Activated CD4-positive, CD25-positive, alpha-beta regulatory T cell (primary cell): ENCODE measurements at regions not wholly inside any gene's neighbourhood (a gene's known extent, or its start where the extent isn't known, plus 50 kb on each side); places are given as distances from the start of the nearest gene placed in this dataset.

Experiments
- DNase-seq, 4 experiments: peaks; one replicate each; lab custom pipeline; 2025; lab: John Stamatoyannopoulos, UW

DNA sequence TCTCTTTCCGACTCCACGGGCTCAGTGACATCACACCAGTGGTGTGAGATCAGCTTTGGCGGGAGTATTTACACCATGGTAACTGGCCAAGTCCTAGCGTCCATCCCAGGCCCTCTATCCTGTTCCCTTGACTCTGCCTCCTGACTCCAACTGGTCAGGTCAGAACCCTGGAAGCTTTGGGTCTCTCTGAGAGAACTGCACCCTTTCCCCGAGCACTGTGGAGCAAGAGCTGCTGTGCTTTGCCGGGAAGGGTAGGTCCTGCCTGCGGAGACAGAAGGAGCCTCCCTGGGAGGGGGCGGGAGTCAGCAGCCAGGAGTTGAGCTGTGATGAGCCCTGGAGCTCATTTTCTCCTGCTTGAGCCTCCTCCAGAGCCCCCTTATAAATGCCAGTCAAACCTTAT, 212.1 kb upstream of the TNRC6C start:
- no peak for DNase-seq

DNA sequence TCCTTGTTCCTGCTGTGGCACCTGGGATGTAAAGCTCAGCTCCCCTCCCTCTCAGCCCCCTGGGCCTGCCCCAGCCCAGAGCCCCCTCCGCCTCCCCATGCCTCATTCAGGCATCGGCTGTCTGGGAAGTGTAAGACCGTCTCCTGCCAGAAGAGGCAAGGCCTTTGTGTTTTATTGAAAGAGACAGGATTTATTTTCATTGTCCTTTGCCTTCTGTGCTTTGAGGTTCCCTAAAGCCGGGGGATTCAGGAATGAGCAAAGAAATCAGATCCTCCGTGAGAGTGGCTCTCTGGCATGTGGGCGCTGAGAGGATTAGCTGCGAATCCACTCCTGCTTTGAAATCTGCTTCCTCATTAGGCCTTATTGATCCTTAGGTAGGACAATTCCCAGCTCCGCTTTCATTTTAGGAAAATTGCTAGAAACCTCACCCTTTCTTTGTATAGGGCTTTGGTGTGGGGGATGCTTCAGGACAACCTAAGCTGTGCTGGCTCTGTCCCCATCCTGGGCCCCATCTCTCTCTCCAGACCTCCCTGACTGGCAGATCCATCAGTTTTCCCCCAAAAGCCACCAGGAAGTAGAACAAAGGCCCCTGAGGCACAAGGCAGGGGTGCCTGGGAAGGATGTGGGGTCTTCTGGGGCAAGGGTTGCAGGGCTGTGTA, 211.5 kb upstream of the TNRC6C start:
- no peak for DNase-seq

DNA sequence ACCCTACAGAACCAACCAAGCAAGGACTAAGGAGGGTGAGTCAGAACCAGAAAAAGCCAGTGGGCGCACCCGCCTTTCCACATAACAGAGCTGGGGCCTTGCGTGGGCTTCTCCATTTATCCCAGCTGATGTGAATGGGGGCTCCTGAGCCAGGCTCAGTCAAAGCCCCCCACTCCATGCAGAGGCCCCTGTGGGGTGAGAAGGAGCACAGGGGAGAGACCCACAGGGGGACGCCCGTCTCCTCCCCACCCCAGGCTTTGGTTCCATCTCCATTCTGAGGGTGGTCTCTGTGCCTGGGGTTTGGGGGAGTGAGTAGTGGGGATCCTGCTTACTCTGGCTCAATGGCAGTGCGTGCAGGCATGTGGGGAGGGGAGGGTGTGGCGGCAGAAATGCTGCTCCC, 210.1 kb upstream of the TNRC6C start:
- no peak for DNase-seq

DNA sequence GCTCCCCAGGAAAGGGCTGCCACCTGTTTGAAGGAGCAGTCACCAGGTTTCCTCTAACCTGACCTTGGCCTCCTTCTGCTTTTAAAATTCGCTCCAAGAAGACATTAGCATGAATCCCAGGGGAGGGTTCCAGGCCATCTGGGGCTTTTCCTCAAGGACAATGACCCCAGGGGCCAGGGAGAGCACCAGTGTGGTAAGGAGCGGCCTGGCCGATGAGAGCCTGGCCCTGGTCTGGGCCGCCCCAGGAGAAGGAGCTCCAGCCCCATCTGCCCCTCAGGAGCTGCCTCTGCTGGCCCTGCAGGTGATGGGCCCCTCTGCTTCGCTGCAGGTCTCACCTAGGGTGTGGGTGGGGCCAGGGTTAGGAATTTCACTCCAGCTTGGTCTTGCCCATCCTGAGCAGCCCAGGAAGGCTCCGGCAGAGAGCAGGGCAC, 209.2 kb upstream of the TNRC6C start:
- DNase-seq = no peak

DNA sequence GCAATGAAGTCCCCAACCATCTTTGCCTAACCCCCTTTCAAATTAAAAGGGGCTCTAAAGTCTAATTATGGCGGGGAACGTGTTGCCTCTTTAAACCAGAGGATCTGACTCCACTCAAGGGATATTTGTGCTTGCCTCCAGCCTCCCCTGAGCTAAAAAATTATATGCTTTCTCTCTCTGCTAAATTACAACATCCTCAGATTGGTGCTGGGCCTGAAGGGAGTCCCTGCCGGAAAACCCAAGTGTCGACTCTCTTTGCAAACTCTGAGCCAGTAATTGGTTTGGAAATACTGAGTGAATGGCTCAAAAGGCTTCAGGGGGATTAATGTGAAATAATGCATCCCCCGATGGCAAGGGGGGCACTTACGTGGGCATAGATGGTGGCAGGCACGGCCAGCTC, 208.5 kb upstream of the TNRC6C start:
- DNase-seq = no peak

DNA sequence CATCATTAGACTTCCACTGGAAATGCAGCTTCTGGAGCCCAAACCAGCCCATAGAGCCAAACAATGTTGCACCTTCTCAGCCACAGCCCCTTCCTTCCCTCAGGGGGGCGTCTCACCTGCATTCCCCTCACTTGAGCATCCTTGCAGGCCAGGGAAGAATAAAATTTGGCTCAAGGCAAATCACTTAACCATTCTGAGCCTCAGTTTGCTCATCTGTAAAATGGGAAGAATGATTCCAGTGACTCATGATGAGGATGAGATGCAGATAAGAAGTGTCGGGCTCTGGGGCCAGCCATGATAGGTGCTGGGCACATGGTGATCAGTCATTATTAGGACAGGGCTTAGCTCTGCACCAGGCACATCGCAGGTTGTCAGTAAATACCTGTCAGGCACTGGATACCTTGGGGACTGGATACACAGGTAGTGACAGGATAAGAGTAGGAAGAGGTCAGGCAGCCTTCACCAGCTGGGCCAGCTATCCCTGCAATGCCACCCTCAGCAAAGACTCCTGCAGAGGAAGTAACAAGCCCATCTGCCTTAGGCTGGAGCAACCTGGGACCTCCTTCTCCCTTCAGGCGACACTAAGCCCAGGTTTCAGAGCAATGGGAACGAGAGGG, 208.0 kb upstream of the TNRC6C start:
- no peak for DNase-seq

DNA sequence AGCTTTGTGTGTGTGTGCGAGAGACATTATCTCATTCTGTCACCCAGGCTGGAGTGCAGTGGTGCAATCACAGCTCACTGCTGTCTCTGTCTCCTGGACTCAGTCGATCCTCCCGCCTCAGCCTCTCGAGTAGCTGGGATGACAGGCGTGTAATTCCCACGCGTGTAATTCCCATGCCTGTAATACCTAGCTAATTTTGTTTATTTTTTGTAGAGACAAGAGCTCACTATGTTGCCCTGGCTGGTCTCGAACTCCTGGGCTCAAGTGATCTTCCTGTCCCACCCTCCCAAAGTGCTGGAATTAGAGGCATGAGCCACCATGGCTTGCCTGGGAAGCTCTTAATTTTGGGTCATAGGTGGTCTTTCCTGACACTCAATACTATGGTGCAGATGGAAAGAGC, 205.3 kb upstream of the TNRC6C start:
- no peak for DNase-seq

DNA sequence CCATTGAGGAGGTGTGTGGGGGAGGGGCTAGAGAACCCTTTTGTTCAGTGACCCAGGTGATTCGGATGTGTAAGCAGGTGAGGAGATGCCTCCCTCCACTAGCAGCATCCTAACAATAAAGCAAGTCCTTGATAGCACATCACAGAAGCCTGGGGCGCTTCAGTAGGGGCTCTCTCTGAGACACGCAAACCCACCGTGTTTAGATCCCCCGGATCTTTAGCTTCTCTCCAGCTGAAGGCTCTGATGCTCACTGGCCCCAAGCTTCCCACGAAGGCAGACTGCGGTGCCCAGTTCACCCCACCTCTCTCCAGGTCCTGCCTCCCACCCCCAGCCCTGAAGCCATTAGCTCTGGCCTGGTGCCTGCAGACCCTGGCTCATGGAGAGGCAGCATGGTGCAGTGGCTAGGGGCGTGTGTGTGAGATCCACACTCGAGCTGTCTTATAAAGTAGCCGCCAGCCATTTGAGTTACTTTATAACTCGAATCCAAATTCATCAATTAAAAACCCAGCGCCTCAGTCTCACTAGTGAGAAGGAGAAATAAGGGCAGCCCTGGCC, 204.7 kb upstream of the TNRC6C start:
- no peak for DNase-seq

DNA sequence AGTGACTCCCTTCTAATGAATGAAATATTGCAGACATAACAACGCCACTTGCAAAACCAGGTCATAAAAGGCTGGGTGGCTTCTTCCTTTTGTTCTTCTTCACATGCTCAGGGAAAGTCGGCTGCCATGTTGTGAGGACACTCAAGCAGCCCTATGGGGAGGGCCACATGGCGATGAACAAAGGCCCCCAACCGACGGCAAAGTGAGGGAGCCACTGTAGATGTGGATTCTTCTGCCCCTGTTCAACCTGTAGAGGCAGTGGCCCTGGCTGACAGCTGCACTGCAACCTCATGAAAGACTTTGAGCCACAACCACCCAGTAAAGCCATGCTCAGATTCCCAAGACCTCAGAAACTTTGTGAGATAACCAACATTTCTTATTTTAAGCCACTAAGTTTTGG, 203.5 kb upstream of the TNRC6C start:
- no peak for DNase-seq

DNA sequence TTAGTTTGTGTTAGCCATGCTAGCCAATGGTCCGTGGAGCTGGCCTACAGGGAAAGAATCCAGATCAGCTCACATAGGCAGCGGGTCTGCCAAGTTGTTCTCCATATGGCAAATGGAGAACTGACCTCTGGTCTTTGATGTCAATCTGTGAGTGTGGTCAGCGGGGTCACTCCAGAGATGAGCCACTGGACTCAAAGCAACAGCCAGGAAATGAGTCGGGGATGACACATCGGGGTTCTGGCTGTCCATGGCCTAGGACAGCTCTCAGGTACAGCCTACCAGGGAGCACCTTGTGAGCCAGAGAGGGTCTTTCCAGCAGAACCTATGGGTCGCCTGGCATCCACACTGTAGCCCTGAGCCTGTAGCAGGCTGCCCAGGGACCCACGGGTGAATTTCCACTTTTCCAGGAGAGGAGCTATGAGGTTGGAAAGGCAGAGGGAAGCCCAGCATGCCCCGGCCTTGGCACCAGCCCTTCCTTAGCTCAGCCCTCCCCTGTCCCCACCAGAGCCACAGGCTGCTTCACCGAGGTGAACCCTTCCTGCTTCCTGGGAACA, 203.0 kb upstream of the TNRC6C start:
- DNase-seq = no peak

DNA sequence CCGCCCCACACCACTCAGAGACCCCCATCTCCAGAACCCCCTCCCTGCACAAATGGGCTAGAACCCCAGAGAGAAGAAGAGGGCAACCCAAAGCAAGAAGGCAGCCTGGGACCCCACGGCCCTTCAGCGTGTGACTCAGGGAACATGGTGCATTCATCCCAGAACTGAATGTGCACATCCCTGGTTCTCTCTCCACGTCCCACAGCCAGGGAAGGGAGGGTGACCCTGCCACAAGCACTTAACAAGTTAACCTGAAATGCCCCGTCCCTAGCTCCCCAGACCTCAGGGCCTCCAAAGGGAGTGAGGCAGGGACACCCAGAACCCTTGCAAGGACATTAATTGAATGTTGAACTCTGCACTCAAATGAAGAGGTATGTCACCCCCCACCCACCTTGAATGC, 202.5 kb upstream of the TNRC6C start:
- no peak for DNase-seq

DNA sequence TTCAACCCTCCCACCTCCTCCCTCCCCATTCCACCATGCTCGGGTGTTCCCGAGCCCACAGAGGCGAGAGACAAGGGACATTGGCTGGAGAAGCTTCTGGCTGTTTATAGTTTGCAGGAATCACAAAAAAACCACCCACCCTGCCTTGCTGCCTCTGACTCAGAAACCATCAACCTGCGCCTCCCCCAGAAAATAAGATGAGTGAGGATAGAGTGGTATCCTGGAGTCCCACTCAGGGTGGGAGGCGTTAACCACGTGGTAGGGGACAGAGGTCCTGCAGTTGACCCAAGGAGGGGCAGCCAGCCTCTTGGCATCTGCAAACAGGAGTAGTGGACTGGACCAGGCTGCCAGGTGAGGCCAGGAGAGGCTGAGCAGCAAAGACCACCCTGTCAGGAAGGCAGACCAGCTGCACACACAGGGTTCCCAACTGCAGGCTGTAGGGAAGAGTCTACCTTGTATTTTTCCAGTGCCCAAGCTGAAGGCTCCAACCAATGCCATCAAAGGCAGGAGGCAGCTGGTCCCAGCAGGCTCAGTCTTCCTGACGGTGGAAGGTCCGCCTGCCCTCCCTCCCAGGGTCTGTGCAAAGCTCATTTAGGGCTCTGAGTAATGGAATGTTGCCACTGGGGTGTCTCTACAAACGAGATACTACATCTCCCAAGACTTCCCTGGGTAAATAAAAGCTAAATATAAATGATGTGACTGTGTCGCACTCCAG, 201.5 kb upstream of the TNRC6C start:
- no peak for DNase-seq

DNA sequence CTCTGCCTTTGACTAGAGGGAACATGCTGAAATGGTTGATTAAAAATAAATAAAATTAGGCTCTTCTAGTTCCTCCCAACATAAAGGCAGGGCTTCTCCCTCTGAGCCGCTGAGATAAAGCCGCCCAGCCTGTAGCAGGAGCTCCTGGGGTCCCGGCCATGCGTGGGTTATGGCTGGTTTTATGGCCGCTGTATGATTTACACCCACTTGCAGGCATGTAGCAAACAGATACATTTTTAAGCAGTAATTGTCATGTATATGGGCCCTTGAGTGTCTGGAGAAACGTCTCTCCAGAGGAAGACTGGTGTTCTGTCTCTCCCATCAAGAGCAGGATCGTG, 201.0 kb upstream of the TNRC6C start:
- no peak for DNase-seq

DNA sequence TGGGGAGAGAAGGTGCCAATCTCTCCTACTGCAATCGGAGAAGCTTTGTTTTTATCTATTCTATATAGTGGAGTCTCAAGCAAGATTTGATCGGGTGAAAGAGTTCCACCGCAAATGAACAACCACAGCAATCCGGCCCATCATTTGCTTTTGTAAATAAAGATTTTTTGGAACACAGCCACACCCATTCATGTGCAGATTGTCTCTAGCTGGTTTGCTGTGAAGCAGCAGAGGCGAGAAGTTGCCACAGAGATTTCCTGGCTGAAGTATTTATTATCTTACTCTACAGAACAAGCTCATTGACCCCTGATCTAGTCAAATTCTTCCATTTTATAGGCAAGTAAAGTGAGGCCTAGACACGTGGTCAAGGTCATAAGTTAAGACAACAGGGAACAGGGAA, 195.5 kb upstream of the TNRC6C start:
- DNase-seq = no peak

DNA sequence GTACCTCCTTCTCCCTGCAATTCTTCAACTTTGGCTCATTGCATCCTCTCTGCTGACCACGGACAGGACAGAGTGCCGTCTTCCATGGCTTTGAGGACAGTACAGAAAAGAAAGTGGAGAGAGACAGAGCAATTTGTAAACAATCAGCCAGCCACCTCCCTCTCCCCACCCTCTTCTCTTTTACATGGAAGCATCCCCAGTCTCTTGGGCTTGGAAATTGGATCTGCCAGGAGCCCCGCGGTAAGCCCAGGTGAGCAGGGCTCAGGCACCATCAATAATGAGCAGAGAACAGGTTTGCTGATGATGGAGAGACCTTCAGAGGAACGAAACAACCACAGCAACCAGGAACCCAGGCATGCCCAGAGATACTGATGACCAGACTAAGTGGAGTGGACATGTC, 194.9 kb upstream of the TNRC6C start:
- no peak for DNase-seq

DNA sequence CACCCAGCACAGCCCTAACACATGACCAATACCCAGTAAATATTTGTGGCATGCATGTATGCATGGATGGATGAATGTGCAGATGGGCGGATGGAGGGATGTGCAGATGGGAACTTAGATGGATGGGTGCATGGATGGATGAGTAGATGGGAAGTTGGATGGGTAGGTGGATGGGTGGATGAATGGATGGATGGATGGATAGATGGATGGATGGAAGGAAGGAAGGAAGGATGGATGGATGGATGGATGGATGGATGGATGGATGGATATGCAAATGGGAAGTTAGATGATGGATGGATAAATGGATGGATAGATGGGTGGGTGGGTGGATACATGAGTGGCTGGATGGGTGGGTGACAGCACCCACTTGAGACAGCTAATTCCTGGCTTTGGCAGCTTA, 193.2 kb upstream of the TNRC6C start:
- DNase-seq = no peak

DNA sequence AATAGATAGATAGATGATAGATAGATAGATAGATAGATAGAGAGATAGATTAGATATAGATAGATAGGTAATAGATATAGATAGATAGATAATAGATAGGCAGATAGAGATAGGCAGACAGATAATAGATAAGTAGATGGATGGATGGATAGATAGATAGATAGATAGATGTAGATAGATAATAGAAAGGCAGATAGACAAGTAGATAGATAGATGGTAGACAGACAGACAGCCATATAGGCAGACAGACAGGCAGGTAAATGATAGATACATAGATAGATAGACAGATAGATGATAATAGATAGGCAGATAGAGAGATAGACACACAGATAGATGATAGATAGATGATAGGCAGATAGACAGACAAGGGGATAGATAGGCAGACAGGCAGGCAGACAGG, 191.4 kb upstream of the TNRC6C start:
- DNase-seq = no peak

DNA sequence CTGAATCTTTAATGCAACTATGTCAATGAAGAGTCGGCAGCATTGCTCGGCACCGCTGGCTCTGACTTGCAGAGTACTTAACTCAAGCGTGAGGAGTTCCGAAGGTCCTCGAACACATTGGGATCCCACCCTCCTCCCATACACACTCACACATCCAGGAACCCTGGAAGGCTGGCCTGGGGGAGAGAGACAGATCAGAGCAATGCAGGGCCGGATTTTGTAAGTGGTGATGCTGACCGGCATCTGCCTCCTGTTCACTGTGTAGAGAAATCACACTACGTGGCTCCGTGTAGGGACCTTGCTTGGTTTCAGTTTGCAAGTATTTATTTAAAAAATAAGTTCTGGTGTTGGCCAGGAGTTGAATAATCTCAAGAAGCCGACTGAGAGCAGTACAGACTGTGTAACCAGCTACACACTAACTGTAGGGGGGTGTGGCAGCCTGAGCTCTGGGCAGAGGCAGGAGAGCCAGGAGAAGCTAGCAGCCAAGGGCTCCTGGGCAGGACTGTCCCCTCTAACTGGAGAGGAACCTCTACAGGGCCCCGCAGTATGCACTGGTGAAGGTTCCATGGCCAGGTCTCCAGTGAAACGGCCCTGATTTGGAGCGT, 190.2 kb upstream of the TNRC6C start:
- DNase-seq = no peak

DNA sequence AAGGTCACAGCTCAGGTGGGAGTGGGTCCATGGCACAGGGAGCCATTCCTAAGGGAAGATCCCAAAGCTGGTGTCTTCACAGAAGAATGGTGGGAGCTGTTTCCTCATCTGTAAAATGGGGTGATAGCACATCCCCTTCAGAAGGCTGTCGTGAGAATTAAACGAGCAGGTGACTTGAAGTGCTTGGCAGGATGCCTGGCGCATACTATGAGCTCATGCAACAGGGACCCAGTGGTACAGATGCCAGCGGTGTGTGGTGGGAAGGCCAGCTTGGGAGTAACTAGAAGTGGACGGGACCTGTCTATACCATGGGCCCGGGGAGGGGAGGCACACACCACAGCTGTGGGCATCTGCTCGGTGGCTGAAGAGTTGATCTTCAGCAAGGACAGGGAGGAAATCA, 189.3 kb upstream of the TNRC6C start:
- no peak for DNase-seq

DNA sequence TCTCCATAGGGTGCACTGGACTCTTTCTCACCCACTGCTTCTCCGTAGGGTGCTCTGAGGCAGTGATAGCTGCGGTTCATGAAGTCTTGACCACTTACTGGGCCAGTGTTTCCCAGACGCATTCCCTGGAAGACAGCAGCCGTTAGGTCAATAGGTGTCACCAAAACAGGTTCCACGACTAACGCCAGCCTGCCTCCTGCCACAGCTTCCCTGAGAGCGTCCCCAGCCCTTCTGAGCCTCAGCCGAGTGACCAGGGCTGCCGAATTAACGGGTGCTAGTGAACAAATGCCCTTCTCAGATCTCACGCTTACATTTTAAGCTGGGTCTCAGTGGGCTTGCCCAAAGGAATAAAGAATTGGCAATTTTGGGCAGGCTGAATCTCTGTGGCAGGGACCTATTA, 188.7 kb upstream of the TNRC6C start:
- no peak for DNase-seq

DNA sequence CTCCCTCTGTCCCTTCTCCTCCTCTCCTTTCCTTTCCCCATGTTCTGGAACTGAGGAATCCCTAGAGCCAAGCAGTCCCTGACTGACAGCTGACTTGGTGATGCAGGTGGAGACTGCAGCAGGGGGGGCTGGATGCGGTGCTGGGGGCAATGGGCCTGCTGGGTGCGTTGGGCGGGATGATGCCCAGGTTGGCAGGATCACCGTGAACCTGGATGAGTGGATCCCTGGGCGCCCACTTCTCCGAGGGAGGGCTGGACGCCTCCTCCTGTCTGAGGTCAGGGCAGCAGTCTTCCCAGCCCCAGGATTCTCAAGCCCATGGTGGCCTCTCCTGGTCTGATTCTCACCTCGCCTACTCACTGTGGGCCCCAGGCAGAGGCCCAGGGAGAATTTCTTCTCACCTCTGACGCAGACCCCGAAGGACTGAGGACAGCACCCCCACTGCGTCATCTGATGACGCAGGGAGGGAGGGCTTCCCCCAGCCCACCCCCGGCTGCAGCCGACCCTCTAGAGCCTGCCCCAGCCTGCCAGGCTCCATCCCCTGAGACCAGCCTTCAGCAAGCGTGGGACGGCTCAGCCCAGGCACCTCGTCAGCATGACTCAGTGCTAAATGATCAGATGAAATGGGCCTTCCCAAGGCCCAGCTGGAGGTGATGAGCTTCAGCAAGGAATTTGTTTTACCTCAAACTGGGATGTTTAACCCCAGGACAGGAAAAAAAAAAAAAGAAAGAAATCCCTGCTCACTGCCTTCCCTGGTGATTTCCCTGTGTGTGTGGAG, 188.0 kb upstream of the TNRC6C start:
- DNase-seq = no peak

DNA sequence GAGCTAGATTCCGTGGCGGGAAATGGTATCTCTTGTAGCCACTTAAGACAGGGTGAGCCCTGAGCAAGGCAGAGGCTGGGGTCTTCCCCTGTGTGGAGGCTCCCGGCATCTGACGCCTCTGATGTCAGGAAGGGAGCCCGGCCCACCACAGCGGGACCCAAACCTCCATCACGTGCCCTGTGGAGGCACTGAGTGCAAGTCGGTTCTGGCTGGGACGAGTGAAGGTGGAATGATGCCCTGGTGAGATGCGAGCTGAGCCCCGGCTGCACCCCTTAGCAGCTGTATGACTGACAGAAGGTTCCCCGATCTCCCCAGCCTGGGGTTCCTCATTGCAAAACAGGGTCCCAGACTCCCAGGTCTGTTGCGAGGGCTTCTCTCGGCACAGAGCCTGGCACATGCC, 187.4 kb upstream of the TNRC6C start:
- DNase-seq = no peak
